ENCODE measurements at regions not wholly inside any gene's neighbourhood (a gene's known extent, or its start where the extent isn't known, plus 50 kb on each side); places are given as distances from the start of the nearest gene placed in this dataset.
"Not testable (repeated sequence)": the region's sequence is repeated elsewhere in the genome, so short reads cannot be mapped to it uniquely, and the experiment has no call there.

DNA sequence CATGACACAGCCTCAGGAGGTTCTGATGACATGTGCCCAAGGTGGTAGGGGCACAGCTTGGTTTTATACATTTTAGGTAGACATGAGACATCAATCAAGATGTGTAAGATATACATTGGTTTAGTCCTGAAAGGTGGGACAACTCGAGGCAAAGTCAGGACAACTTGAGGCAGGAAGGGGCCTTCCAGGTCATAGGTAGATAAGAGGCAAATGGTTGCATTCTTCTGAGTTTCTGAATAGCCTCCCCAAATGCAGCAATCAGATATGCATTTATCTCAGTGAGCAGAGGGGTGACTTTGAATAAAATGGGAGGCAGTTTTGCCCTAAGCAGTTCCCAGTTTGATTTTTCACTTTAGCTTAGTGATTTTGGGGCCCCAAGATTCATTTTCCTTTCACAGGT, 91.6 kb downstream of the CHCHD4 start:
- Mint-ChIP-seq H3K36me3 (ENCODE audit: low read depth) (no peaks in the 10 kb centered on the region), H3K27ac (no peak overlapping the region), H3K9me3 (peaks cover 11% of the 10 kb centered on the region), H3K27me3 (ENCODE audit: insufficient read depth) (peaks cover 2% of the 10 kb centered on the region), H3K4me3 (no peak overlapping the region), H3K4me1 (ENCODE audit: low read depth) (no peaks in the 10 kb centered on the region)
- no peak for DNase-seq
- TF ChIP-seq, protein P1, sequence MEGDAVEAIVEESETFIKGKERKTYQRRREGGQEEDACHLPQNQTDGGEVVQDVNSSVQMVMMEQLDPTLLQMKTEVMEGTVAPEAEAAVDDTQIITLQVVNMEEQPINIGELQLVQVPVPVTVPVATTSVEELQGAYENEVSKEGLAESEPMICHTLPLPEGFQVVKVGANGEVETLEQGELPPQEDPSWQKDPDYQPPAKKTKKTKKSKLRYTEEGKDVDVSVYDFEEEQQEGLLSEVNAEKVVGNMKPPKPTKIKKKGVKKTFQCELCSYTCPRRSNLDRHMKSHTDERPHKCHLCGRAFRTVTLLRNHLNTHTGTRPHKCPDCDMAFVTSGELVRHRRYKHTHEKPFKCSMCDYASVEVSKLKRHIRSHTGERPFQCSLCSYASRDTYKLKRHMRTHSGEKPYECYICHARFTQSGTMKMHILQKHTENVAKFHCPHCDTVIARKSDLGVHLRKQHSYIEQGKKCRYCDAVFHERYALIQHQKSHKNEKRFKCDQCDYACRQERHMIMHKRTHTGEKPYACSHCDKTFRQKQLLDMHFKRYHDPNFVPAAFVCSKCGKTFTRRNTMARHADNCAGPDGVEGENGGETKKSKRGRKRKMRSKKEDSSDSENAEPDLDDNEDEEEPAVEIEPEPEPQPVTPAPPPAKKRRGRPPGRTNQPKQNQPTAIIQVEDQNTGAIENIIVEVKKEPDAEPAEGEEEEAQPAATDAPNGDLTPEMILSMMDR (IDR thresholded peaks at IDR 0.05) = no peak

DNA sequence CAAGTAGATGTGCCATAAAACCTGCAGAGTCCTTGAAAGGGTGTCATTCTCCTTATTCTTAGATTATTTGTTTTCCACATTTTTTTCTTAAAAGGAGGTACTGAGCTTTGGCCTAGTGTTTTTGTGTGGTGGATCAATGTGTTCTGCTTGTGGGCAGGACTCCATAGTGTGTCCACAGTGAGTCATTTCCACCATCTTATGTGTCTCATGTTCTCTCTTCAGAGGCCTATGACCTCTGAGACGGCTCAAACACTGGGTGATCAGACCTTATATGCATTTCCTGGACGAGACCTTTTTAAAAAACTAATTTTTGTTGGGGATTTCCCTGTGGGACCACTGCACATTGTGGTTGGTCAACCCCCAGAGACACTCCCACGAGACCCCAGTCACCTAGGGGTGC, 93.4 kb downstream of the CHCHD4 start:
- Mint-ChIP-seq H3K4me3 (no peak overlapping the region), H3K27ac (no peak overlapping the region), H3K36me3 (ENCODE audit: low read depth) (no peaks in the 10 kb centered on the region), H3K4me1 (ENCODE audit: low read depth) (no peaks in the 10 kb centered on the region), H3K9me3 (peaks cover 2% of the 10 kb centered on the region), H3K27me3 (ENCODE audit: insufficient read depth) (peaks cover 2% of the 10 kb centered on the region)
- TF ChIP-seq, protein P1 (IDR thresholded peaks at IDR 0.05) = no peak
- no peak for DNase-seq

DNA sequence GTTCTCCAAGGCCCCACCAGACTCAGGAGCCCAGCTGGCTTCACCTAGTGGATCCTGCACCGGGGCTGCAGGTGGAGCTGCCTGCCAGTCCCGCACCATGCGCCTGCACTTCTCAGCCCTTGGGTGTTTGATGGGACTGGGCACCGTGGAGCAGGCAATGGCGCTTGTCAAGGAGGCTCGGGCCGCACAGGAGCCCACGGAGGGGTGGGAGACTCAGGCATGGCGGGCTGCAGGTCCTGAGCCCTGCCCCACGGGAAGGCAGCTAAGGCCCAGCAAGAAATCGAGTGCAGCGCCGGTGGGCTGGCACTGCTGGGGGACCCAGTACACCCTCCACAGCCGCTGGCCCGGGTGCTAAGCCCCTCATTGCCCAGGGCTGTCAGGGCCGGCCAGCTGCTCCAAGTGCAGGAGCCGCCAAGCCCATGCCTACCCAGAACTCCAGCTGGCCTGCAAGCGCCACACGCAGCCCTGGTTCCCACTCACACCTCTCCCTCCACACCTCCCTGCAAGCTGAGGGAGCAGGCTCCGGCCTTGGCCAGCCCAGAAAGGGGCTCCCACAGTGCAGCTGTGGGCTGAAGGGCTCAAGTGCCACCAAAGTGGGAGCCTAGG, 95.2 kb downstream of the CHCHD4 start:
- not testable (repeated sequence) for H3K9me3 Mint-ChIP-seq; H3K27ac Mint-ChIP-seq; H3K4me1 Mint-ChIP-seq (ENCODE audit: low read depth); H3K4me3 Mint-ChIP-seq; H3K36me3 Mint-ChIP-seq (ENCODE audit: low read depth); DNase-seq; H3K27me3 Mint-ChIP-seq (ENCODE audit: insufficient read depth)

DNA sequence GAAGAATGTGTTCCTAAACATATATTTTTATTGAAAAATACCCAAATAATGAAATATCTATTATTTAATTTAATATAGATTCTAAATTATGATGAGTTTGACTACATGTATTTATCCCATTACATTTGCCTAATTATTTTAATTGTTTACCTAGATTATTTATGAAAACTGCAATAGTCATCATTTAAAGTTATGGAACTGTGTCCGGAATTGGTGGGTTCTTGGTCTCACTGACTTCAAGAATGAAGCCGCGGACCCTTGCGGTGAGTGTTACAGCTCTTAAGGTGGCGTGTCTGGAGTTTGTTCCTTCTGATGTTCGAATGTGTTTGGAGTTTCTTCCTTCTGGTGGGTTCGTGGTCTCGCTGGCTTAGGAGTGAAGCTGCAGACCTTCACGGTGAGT, 96.5 kb downstream of the CHCHD4 start:
- H3K4me1 Mint-ChIP-seq (ENCODE audit: low read depth); H3K9me3 Mint-ChIP-seq; H3K27me3 Mint-ChIP-seq (ENCODE audit: insufficient read depth); H3K4me3 Mint-ChIP-seq; H3K27ac Mint-ChIP-seq; H3K36me3 Mint-ChIP-seq (ENCODE audit: low read depth); DNase-seq: not testable (repeated sequence)

DNA sequence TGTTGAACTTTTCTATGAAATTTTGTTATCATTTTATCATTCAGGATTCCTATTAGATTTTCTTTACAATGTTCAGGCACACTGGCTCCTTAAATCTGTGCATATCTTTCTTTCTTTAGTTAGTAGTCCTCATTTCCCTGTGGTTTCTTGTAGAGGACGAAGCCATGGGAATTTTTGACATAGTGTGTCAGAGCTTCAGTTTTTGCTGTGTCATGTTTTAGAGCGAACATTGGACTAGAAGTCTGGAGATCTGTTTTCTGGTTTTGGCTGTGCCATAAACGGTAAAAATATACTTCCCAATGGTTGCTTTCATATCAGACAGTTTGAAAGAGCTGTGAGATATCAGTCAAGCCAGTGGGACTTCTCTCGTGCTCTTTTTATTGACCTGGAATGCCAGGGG, 105.2 kb downstream of the CHCHD4 start:
- Mint-ChIP-seq H3K27ac (peak overlapping the region; percentile 52; the same call in 1 of the 2 replicates), H3K4me3 (peak overlapping the region; percentile 5; the same call in 1 of the 2 replicates), H3K36me3 (ENCODE audit: low read depth) (no peaks in the 10 kb centered on the region), H3K9me3 (peaks cover 14% of the 10 kb centered on the region), H3K4me1 (ENCODE audit: low read depth) (peaks cover 7% of the 10 kb centered on the region; the same call in 1 of the 2 replicates), H3K27me3 (ENCODE audit: insufficient read depth) (no peaks in the 10 kb centered on the region)
- TF ChIP-seq, protein P1 (IDR thresholded peaks at IDR 0.05) = no peak
- DNase-seq = no peak

DNA sequence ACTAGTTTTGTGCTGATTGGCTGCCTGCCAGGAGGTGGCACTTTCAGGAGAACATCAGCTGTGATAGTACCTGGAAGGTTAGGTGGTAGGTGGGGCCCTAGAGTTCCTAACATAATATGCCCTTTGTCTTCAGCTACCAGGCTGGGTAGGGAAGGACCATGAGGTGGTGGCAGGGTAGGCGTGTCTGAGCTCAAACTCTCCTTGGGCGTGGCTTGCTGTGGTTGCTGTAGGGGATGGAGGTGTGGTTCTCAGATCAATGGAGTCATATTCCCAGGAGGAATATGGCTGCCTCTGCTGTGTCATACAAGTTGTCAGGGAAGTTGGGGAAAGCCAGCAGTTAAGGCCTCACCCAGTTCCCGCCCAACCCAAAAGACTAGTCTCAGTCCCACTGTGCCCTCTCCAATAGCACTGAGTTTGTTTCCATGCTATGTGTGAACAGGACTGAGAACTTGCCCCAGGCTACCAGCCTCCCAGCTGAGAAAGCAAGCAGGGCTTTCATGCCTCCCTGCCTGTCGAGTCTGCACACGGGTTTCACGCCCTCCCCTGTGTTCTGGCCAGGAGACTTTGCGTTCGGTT, 107.7 kb downstream of the CHCHD4 start:
- H3K27me3 Mint-ChIP-seq (ENCODE audit: insufficient read depth) = no peaks in the 10 kb centered on the region
- TF ChIP-seq, protein P1 (IDR thresholded peaks at IDR 0.05) = no peak
- H3K9me3 Mint-ChIP-seq = no peaks in the 10 kb centered on the region; the same call in 1 of the 2 replicates
- H3K36me3 Mint-ChIP-seq (ENCODE audit: low read depth) = no peaks in the 10 kb centered on the region
- peaks cover 7% of the 10 kb centered on the region; the same call in 1 of the 2 replicates for H3K4me1 Mint-ChIP-seq (ENCODE audit: low read depth)
- H3K27ac Mint-ChIP-seq = no peak overlapping the region
- no peak overlapping the region for H3K4me3 Mint-ChIP-seq
- no peak for DNase-seq
